Fibroblast of skin of back (primary cell): ENCODE measurements at regions not wholly inside any gene's neighbourhood (a gene's known extent, or its start where the extent isn't known, plus 50 kb on each side); places are given as distances from the start of the nearest gene placed in this dataset.

Experiments
- DNase-seq: peaks from one replicate; pipeline ENCODE4 v3.0.0-alpha.2; 2013

- no peak for DNase-seq
Observed at GRCh38 chr11:115745610-115746512, 241.6 kb upstream of the CADM1 start.

GRCh38 chr11:115745066-115745465 is 240.9 kb upstream of the CADM1 start:
- no peak for DNase-seq

GRCh38 chr11:115743719-115744118 is 239.5 kb upstream of the CADM1 start:
- no peak for DNase-seq

GRCh38 chr11:115741376-115742107 is 237.3 kb upstream of the CADM1 start:
- no peak for DNase-seq

- no peak for DNase-seq
Observed at GRCh38 chr11:115740324-115740723, 236.1 kb upstream of the CADM1 start.

DNA sequence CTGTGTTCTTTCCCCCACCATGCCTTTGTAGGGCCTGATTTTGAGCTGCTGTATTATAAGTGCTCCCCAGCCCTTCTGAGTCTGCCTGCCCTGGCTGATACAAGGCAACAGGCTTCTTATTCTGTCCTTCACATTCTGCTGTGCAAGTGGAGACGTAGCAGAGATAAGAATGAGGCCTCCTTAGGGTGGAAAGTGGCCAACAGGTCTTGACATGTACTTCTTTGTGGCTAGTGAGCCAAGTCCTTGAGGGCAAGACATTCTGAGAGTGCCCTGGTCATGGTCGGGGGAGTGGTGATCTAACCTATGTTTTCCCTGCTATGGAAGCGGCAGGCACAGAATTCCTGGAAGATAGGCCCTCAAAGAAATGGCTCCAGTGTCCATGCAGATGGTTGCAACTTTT is 235.7 kb upstream of the CADM1 start:
- DNase-seq = no peak

DNA sequence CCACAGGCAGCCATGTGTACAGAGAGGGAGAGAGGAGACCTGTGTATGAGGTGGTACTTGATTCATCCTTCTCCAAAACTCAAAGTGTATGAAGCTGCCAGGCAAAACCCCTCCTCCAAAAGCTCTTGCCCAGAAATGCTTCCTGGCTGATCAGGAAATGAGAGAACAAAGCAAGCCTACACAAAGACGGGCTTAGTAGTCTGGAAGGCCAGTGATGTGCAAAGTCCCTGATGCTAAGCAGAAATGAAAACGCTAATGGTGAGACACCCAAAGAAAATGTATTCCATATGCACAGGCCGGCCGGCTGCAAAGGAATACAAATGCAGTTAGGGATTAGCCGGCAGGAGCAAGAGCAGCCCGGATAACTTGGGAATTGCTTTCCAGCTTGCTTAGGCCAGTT is 234.9 kb upstream of the CADM1 start:
- no peak for DNase-seq

DNA sequence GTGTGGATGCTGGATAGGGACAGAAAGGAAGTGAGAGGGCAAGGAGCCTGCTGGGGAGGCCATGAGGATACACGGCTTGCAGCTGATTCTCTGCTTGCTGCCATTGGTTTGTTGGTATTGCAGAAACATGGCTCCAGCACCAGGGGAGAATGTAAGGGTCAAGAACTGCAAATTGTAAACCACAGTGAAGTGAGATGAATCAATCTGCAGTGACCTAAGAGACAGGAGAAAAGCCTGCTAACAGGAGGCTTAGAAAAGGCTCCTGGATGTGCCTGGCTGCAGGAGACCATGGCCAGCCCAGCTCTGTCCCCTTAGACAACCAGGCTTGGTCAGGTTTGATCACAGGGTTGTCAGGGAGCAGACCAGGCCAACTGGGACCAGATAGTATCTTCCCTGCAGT is 233.7 kb upstream of the CADM1 start:
- DNase-seq = no peak

DNA sequence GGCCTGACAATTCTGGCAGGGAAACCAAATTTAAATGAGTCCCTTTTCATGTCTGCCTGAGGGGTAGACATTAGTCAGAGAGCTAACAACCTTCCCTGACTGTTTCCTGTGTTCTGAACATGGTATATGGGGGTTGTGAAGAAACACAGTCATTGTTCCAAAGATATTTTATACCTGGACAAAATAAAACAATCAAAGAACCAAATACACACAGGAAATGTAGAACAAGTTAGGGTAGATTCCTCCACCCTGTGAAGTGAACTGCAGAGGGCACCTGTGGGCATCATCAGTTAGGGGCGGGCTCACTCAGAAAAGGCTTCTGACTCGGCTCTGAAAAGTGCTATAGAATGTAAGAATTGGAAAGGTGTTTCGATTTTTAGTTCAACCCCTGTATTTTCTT is 231.9 kb upstream of the CADM1 start:
- DNase-seq = no peak

DNA sequence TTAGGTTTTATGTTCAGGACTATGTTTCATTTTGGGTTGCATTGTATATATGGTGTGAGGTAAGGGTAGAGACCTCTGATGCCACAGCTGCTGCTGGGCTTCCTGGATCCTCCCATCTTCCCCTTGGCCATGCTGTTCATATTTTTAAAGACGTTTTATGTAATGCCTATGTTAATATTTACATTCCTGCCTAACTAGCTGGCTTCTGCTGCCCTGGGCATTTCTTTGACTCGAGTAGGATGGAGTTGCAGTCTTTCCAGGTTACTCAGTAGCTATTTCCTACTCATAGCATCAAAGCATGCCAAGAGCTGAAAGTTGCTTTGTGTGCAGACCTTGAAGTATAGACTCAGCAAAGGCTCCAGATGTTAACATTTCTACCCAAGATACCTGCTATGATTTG is 220.5 kb upstream of the CADM1 start:
- DNase-seq = peak; percentile 80

- no peak for DNase-seq
Observed at GRCh38 chr11:115722711-115723110, 218.5 kb upstream of the CADM1 start.

DNA sequence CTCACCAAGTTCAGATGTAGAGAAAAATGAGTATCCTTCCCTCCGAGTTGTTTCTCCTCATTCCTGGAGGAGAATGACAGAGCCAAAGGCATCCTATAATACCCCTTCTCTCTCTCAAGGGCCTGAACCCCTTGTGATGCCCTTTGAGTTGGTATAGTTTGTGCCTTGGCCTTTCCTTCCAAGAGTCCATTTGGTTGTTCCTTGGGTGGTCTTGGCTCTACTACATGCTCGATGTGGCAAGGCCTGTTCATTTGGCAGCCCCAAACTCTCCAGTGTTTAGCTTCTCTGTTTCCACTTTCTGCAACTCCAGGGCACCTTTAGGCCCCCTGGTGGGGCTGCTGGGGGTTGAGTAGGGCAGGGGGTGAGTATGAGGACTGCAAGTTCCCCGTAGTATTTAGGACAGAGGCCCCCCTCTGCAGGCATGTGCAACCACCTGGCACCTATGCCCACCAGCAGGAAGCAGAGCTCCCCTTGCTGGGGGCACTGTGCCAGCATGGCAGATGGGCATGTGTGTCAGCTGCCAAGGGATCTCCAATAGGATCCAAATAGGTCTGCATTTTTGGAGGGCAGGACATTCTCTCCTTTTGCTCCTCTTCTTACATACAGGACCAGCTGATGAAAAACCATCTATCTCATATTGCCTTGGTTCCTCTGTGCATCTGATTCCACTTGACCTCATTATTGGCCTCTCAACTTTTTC is 217.2 kb upstream of the CADM1 start:
- DNase-seq = no peak

- peak; percentile 9 for DNase-seq
Observed at GRCh38 chr11:115720602-115721245, 216.5 kb upstream of the CADM1 start.

DNA sequence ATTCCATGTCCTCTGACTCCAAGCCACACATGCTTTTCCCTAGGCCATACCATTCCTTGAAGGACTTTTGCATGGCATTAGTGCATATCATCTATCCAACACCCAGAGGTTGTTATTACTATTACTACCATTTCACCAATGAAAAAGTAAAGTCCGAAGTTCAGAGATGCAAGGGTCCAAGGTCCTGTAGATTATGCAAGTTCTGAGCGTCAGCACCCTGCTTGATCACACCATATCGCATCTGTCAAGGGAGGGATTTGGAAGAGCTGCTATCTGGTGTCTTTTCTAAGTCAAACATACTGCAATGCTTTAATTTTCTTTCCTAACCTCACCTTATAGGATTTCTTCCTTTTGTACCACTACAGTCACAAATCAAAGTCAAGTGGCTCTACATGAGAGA is 214.7 kb upstream of the CADM1 start:
- no peak for DNase-seq

DNA sequence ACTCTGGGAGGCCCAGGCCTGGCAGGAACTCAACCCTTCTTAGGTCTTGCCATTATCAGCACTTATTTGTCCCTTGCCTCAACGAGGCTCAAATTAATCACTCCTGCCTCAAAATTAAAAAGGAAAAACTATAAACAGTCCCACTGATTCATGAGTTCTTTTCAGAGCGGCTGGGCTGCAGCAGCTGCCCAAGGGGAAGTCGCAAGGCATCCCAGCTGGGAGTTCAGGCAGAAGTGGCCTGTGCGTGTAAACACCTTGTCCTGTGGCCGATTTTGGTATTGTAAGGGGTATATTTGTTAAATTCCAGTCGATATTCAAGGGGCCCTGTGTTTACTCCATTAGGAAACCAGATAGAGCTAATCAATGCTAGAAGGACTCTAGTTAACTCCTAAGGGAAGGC is 213.9 kb upstream of the CADM1 start:
- DNase-seq = no peak

GRCh38 chr11:115716601-115717529 is 212.7 kb upstream of the CADM1 start:
- DNase-seq = no peak

DNA sequence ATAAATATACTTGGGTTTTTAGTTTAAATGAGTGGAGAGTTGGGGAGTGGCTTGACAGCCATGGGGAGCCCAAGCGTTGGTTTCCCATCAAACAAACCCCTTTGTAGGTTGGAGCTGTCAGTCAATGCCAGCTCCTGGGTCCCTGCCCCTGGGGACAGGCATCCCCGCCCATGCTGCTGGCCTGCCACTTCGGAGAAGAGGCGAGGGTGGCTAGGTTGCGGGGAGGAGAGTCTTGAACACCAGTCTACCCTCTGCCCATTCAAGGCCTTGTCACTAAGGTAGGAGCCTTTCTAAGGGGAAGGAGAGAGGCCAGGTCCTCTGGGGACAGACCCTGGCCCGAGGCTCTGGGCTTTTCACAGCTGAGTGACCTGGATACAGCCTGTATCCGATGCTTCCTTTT is 211.9 kb upstream of the CADM1 start:
- no peak for DNase-seq

DNA sequence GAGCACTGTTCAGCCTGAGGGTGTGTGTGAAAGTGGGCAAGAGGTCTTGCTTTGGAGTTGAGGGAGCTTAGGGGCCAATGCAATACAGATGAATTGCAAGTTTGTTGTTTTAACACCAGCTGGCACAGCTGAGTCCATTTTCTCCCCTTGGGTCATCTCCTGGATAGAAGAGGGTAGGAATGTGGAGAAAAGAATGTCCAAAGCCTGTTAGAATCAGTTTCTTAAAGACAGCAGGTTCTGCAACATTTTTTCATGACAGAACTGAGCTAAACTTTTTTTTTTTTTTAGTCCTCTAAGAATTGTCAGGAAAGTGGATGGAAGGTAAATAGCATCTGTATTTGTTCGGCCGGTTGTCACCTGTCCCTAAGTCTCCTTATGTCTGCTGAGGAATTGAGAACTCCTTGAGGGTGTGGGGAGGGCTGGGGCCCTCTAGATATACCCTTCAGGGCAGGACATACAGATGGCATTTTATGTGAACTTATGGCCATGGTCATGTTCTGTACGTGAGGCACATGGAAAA is 211.1 kb upstream of the CADM1 start:
- no peak for DNase-seq

DNA sequence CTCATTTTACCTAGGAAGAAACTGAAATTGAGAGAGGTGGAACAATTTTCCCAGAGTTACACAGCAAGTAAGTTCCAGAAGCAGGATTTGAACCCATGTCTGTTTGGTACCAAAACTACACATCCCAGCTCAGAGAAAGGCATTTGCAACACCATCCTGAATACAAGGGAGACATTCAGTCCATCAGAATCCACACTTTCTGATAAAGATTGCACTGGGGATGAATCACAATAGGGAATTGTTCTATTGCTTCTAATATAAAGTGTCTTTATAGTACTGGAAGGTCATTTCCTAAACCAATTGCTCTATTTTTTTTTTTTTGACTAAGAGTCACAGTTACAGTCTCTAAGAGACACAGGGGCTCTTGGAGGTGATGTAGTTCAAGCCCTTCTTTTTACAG is 208.1 kb upstream of the CADM1 start:
- DNase-seq = no peak

DNA sequence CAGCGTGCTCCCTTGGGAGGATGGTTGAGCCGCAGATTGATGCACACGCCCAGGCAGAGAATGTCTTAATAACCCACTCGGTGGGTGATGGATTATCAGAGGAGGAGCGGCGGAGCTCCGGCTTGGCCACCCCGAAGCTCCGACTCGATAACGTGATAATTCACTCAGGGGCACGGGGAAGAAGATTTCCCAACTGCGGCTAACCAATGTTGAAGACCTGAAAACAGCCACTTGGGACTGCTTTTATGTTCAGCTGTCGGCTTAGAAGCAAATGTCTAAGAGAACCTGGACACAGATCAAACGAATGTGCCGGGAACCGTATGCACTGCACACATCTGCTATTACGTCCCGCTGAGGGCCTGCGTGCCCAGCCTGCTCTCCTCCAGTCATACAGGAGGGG is 206.8 kb upstream of the CADM1 start:
- DNase-seq = no peak

DNA sequence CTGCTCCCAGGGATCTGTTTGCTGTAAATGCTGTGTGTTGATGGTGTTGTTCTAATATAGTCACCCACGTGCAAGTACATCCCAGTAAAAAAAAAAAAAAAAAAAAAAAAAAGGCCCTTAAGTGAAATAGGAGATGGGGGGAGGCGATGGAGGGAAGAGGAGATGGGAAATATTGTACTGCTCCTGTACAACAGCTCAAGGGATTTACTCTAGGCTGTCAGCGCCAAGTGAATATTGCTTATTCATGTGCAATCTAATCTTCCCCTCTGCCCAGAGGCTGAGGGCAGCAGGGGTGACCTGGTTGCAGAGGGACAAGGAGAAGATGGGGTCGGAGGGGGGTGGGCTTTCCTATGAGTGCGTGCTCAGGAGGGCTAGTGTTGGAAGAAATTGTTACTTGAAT is 206.2 kb upstream of the CADM1 start:
- no peak for DNase-seq

DNA sequence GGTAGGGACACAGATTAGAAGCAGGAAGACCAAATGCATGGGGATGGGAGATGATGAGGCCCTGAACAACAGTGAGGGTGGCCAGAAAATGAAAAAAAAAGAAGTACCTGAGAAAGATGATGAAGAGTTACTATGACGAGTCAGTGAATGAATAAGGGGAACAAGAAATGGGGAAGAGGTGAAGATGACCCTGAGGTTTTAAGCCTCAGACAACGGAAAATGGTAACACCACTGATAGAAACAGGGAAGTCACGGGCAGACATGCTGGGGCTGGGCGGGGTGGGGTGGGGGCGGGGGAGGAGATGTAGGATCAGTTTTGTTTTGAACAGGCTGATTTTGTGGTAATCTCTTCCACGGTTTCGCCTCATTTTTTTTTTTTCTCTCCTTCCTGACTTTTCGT is 205.1 kb upstream of the CADM1 start:
- no peak for DNase-seq
